Mesenchymal stem cell (in vitro differentiated cells and primary cell): ENCODE measurements at regions not wholly inside any gene's neighbourhood (a gene's known extent, or its start where the extent isn't known, plus 50 kb on each side); places are given as distances from the start of the nearest gene placed in this dataset.

Experiments used
- DNase-seq: peaks from one replicate; pipeline ENCODE4 v3.0.0-alpha.2; 2013
- H2AFZ ChIP-seq: one replicate; pipeline ENCODE4 v1.6.1; 2013; ENCODE audit warnings: low read depth, mild to moderate bottlenecking, control low read depth, inconsistent platforms, low read length, moderate library complexity
- H2AK5ac ChIP-seq: 2 replicates; pipeline ENCODE4 v1.6.1; 2013; ENCODE audit warnings: low read length, moderate library complexity, mild to moderate bottlenecking, inconsistent platforms; ENCODE audit not compliant: severe bottlenecking
- H2BK120ac ChIP-seq: one replicate; pipeline ENCODE4 v1.6.1; 2013; ENCODE audit warnings: low read depth, mild to moderate bottlenecking, inconsistent platforms, low read length, moderate library complexity
- H2BK12ac ChIP-seq, 2 experiments: one replicate each; pipeline ENCODE4 v1.6.1; 2013; ENCODE audit warnings: inconsistent platforms in 2 of 2, low read length in 2 of 2, mild to moderate bottlenecking in 2 of 2, moderate library complexity in 2 of 2, control low read depth in 1 of 2
- H2BK15ac ChIP-seq: one replicate; pipeline ENCODE4 v1.6.1; 2013; ENCODE audit warnings: mild to moderate bottlenecking, low read depth, inconsistent platforms; ENCODE audit not compliant: poor library complexity, severe bottlenecking
- H2BK5ac ChIP-seq: 2 replicates; pipeline ENCODE4 v1.6.1; 2013; ENCODE audit warnings: low read depth, mild to moderate bottlenecking, low read length, control low read depth, inconsistent platforms; ENCODE audit not compliant: poor library complexity, severe bottlenecking
- H3K14ac ChIP-seq, 2 experiments: one replicate each; pipeline ENCODE4 v1.6.1; 2013; ENCODE audit warnings: inconsistent platforms in 2 of 2, low read length in 2 of 2, control low read depth in 1 of 2, mild to moderate bottlenecking in 1 of 2, moderate library complexity in 1 of 2
- H3K18ac ChIP-seq, 2 experiments: one replicate each; pipeline ENCODE4 v1.6.1; 2013; ENCODE audit warnings: inconsistent platforms in 2 of 2, low read length in 2 of 2, control low read depth in 1 of 2, low read depth in 1 of 2, mild to moderate bottlenecking in 1 of 2
- H3K23ac ChIP-seq, 2 experiments: one replicate each; pipeline ENCODE4 v1.6.1; 2013; ENCODE audit warnings: inconsistent platforms in 2 of 2, low read length in 2 of 2, mild to moderate bottlenecking in 2 of 2, moderate library complexity in 2 of 2, control low read depth in 1 of 2
- H3K27ac ChIP-seq: 2 replicates; pipeline ENCODE4 v1.5.1; 2013; ENCODE audit warnings: mild to moderate bottlenecking, moderate library complexity, low read length, control low read depth, inconsistent platforms; ENCODE audit not compliant: poor library complexity, severe bottlenecking
- H3K27me3 ChIP-seq, 2 experiments: 2 replicates each; pipeline versions ENCODE4 v1.6.1 to v1.7.0; 2013; ENCODE audit warnings: low read length in 2 of 2, mild to moderate bottlenecking in 2 of 2, moderate library complexity in 2 of 2, control low read depth in 1 of 2, inconsistent platforms in 1 of 2; ENCODE audit not compliant: control insufficient read depth in 1 of 2, insufficient read depth in 1 of 2
- H3K36me3 ChIP-seq, 2 experiments: 2 replicates each; pipeline versions ENCODE4 v1.6.1 to v1.7.0; 2013; ENCODE audit warnings: low read length in 2 of 2, control low read depth in 1 of 2, inconsistent platforms in 1 of 2, low read depth in 1 of 2, mild to moderate bottlenecking in 1 of 2; ENCODE audit not compliant: insufficient read depth in 2 of 2, control insufficient read depth in 1 of 2
- H3K4ac ChIP-seq, 2 experiments: one replicate each; pipeline ENCODE4 v1.6.1; 2013; ENCODE audit warnings: inconsistent platforms in 2 of 2, low read length in 2 of 2, mild to moderate bottlenecking in 2 of 2, moderate library complexity in 2 of 2, control low read depth in 1 of 2, low read depth in 1 of 2
- H3K4me1 ChIP-seq: 2 replicates; pipeline ENCODE4 v1.6.1; 2013; ENCODE audit warnings: low read depth, low read length, control low read depth; ENCODE audit not compliant: control insufficient read depth, insufficient read depth
- H3K4me2 ChIP-seq: 2 replicates; pipeline ENCODE4 v1.6.1; 2013; ENCODE audit warnings: low read length, mild to moderate bottlenecking, inconsistent platforms; ENCODE audit not compliant: poor library complexity, severe bottlenecking
- H3K4me3 ChIP-seq, 2 experiments: 2 replicates each; pipeline versions ENCODE4 v1.5.1 to v1.7.0; 2013; ENCODE audit warnings: low read length in 2 of 2, mild to moderate bottlenecking in 2 of 2, control low read depth in 1 of 2, low read depth in 1 of 2; ENCODE audit not compliant: insufficient read depth in 1 of 2
- H3K79me1 ChIP-seq: replicated peaks from 2 replicates; pipeline ENCODE4 v1.6.1; 2013; ENCODE audit warnings: mild to moderate bottlenecking, control low read depth, low read length, inconsistent platforms; ENCODE audit not compliant: poor library complexity, severe bottlenecking
- H3K9ac ChIP-seq: 2 replicates; pipeline ENCODE4 v1.7.0; 2013; ENCODE audit warnings: mild to moderate bottlenecking, low read length, moderate library complexity
- H3K9me3 ChIP-seq: 2 replicates; pipeline ENCODE4 v1.7.0; 2013; ENCODE audit warnings: mild to moderate bottlenecking, low read length; ENCODE audit not compliant: control insufficient read depth
- H4K8ac ChIP-seq: one replicate; pipeline ENCODE4 v1.6.1; 2013; ENCODE audit warnings: inconsistent platforms, mild to moderate bottlenecking, low read length, moderate library complexity
- H4K91ac ChIP-seq: one replicate; pipeline ENCODE4 v1.6.1; 2013; ENCODE audit warnings: mild to moderate bottlenecking, low read length, inconsistent platforms
- WGBS: methylation state at CpG from one replicate; pipeline ENCODE4 v1.1.7; 2013; ENCODE audit warnings: mixed read lengths; 5-methylcytosine and 5-hydroxymethylcytosine counted together

- Histone ChIP-seq H3K27ac (no peak overlapping the region), H4K91ac (no peak overlapping the region), H3K4me3 (no peak overlapping the region), H2BK120ac (no peak overlapping the region), H2AFZ (no peak overlapping the region), H2BK15ac (no peak overlapping the region), H3K9me3 (no peaks in the 10 kb centered on the region), H2BK12ac (no peak overlapping the region), H2BK5ac (no peak overlapping the region), H3K23ac (no peak overlapping the region), H4K8ac (no peak overlapping the region), H3K9ac (no peak overlapping the region), H3K4ac (no peak overlapping the region), H3K27me3 (no peaks in the 10 kb centered on the region), H3K14ac (no peak overlapping the region), H3K4me1 (peaks cover 2% of the 10 kb centered on the region), H2AK5ac (no peak overlapping the region), H3K18ac (no peak overlapping the region), H3K36me3 (no peaks in the 10 kb centered on the region), H3K4me2 (no peak overlapping the region), H3K79me1 (no peaks in the 10 kb centered on the region)
- no peak for DNase-seq
- WGBS: 95% methylated on average over 2 of the region's 6 CpGs
These were observed 1253.2 kb downstream of the EFNA5 start for GRCh38 chr5:106417566-106417965.

DNA sequence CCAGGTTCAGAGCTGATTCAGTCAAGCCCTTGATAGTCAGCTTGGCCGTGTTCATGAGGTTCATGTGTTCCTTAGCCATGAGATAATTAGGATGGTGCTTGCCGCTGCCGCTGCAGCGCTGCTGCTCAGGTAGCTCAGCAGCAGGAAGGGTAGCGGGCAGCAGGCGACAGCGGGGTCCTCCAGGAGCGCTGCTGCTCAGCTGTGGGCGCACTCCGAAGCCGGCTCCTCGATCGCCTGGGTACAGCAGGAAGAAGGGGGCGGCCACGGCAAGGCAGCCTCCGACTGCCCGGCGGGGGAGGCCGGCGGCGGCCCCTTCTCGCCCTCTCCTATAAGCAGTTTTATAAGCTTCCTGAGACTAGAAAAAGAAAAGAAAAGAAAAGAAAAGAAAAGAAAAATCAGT lies 1253.6 kb downstream of the EFNA5 start:
- H4K8ac ChIP-seq: no peak overlapping the region
- H3K4me1 ChIP-seq: peaks cover 2% of the 10 kb centered on the region
- no peak overlapping the region for H2AFZ ChIP-seq
- no peak overlapping the region for H2BK15ac ChIP-seq
- H3K23ac ChIP-seq: no peak overlapping the region
- no peaks in the 10 kb centered on the region for H3K27me3 ChIP-seq
- H3K9me3 ChIP-seq: no peaks in the 10 kb centered on the region
- H2AK5ac ChIP-seq: peak overlapping the region; percentile 69
- H3K4ac ChIP-seq: no peak overlapping the region
- no peak overlapping the region for H3K18ac ChIP-seq
- DNase-seq: no peak
- no peak overlapping the region for H3K4me2 ChIP-seq
- no peak overlapping the region for H2BK5ac ChIP-seq
- H2BK120ac ChIP-seq: no peak overlapping the region
- H3K4me3 ChIP-seq: no peak overlapping the region
- no peak overlapping the region for H3K14ac ChIP-seq
- no peaks in the 10 kb centered on the region for H3K79me1 ChIP-seq
- no peaks in the 10 kb centered on the region for H3K36me3 ChIP-seq
- H3K9ac ChIP-seq: no peak overlapping the region
- no peak overlapping the region for H3K27ac ChIP-seq
- no peak overlapping the region for H4K91ac ChIP-seq
- H2BK12ac ChIP-seq: no peak overlapping the region
- WGBS: over 99% methylated on average over 10 of the region's 22 CpGs

- Histone ChIP-seq H3K4me3 (no peak overlapping the region), H2BK15ac (no peak overlapping the region), H3K23ac (no peak overlapping the region), H2BK5ac (no peak overlapping the region), H3K4me1 (peaks cover 2% of the 10 kb centered on the region), H3K79me1 (no peaks in the 10 kb centered on the region), H2AFZ (no peak overlapping the region), H2BK12ac (no peak overlapping the region), H3K18ac (no peak overlapping the region), H4K91ac (no peak overlapping the region), H4K8ac (no peak overlapping the region), H3K9me3 (no peaks in the 10 kb centered on the region), H3K36me3 (no peaks in the 10 kb centered on the region), H3K27ac (peak overlapping the region; percentile 66), H3K4ac (no peak overlapping the region), H3K27me3 (no peaks in the 10 kb centered on the region), H3K4me2 (no peak overlapping the region), H3K9ac (no peak overlapping the region), H3K14ac (no peak overlapping the region), H2AK5ac (no peak overlapping the region), H2BK120ac (no peak overlapping the region)
- 68% methylated on average over 4 of the region's 4 CpGs for WGBS
- DNase-seq: peak; percentile 66
These were observed 1255.2 kb downstream of the EFNA5 start for GRCh38 chr5:106415541-106415940.

DNA sequence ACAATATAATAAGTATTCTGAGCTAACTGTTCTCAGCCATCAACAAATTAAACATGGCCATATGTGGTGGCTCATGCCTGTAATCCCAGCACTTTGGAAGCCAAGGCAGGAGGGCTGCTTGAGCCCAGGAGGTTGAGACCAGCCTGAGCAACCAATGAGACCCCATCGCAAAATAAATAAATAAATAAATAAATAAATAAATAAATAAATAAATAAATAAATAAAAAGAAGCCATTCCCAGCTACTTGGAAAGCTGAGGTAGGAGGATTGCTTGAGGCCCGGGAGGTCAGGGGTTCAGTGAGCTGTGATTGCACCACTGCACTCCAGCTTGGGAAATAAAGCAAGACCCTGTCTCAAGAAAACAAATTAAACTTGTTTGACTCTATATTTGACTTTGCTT lies 1256.4 kb downstream of the EFNA5 start:
- H3K9ac ChIP-seq: no peak overlapping the region
- H3K27ac ChIP-seq: no peak overlapping the region
- no peaks in the 10 kb centered on the region for H3K79me1 ChIP-seq
- H3K27me3 ChIP-seq: no peaks in the 10 kb centered on the region
- no peak for DNase-seq
- H2BK12ac ChIP-seq: no peak overlapping the region
- H2BK15ac ChIP-seq: no peak overlapping the region
- H2AFZ ChIP-seq: no peak overlapping the region
- no peak overlapping the region for H4K8ac ChIP-seq
- no peak overlapping the region for H2AK5ac ChIP-seq
- H3K14ac ChIP-seq: no peak overlapping the region
- no peak overlapping the region for H3K18ac ChIP-seq
- no peaks in the 10 kb centered on the region for H3K9me3 ChIP-seq
- H3K23ac ChIP-seq: no peak overlapping the region
- H2BK120ac ChIP-seq: no peak overlapping the region
- H4K91ac ChIP-seq: no peak overlapping the region
- 100% methylated on average over 1 of the region's 2 CpGs for WGBS
- no peak overlapping the region for H3K4me2 ChIP-seq
- no peak overlapping the region for H3K4ac ChIP-seq
- peaks cover 2% of the 10 kb centered on the region for H3K4me1 ChIP-seq
- H3K36me3 ChIP-seq: no peaks in the 10 kb centered on the region
- no peak overlapping the region for H3K4me3 ChIP-seq
- H2BK5ac ChIP-seq: no peak overlapping the region
